ENCODE measurements at regions not wholly inside any gene's neighbourhood (a gene's known extent, or its start where the extent isn't known, plus 50 kb on each side); places are given as distances from the start of the nearest gene placed in this dataset.

DNA sequence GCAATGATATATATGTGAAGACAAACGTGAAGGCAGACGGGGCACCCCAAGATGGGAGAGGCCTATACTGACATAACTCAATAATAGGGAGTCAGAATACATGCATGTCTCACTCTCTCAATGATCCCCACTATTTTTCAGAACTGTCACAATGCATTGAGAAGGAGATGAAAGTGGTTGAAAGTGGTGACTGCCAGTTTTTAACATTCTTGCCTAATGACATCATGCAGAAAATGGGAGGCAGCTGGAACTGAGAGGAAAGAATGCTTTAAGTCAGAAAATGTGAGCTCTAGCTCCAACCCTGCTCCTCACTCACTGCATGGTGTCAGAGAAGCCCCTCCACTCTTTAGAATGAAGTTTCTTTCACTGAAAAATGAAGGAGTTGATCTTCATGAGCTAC, 55.3 kb upstream of the P2RY1 start:
- no peak for TF ChIP-seq SUZ12 (IDR thresholded peaks at IDR 0.05; ENCODE audit: extremely low read depth, insufficient read depth, insufficient read length)
- TF ChIP-seq ZNF274 (IDR thresholded peaks at IDR 0.05; ENCODE audit: low read depth, low read length) = no peak
- TF ChIP-seq YY1 (IDR thresholded peaks at IDR 0.05; ENCODE audit: insufficient read depth, insufficient read length) = no peak
